GM18498 (cell line): ENCODE measurements at regions not wholly inside any gene's neighbourhood (a gene's known extent, or its start where the extent isn't known, plus 50 kb on each side); places are given as distances from the start of the nearest gene placed in this dataset.
A peak's percentile ranks its signal among the peaks of the same experiment; 100 is the strongest.

Experiments used
- ATAC-seq: cut with Tn5 transposase; IDR thresholded peaks from one replicate; pipeline ENCODE4 v1.9.1; 2021; ENCODE audit warnings: mild to moderate bottlenecking, moderate library complexity; ENCODE audit not compliant: unreplicated experiment

- ATAC-seq: no peak
Measured at GRCh38 chr2:43057742-43058725, 168.4 kb downstream of the ZFP36L2 start.

- no peak for ATAC-seq
Measured at GRCh38 chr2:43057026-43057741, 169.2 kb downstream of the ZFP36L2 start.

GRCh38 chr2:43055985-43056384 is 170.4 kb downstream of the ZFP36L2 start:
- no peak for ATAC-seq

- ATAC-seq: no peak
Measured at GRCh38 chr2:43055086-43055912, 171.1 kb downstream of the ZFP36L2 start.

GRCh38 chr2:43054367-43054766 is 172.0 kb downstream of the ZFP36L2 start:
- ATAC-seq: no peak

- ATAC-seq: no peak
Measured at GRCh38 chr2:43052944-43053306, 173.5 kb downstream of the ZFP36L2 start.

- ATAC-seq: no peak
Measured at GRCh38 chr2:43052204-43052943, 174.0 kb downstream of the ZFP36L2 start.

- ATAC-seq: no peak
Measured at GRCh38 chr2:43051338-43051737, 175.1 kb downstream of the ZFP36L2 start.

GRCh38 chr2:43050866-43051265 is 175.5 kb downstream of the ZFP36L2 start:
- no peak for ATAC-seq

GRCh38 chr2:43049836-43050801 is 176.3 kb downstream of the ZFP36L2 start:
- no peak for ATAC-seq

GRCh38 chr2:43047187-43047780 is 179.1 kb downstream of the ZFP36L2 start:
- ATAC-seq: no peak

GRCh38 chr2:43045866-43046265 is 180.5 kb downstream of the ZFP36L2 start:
- ATAC-seq: no peak

GRCh38 chr2:43044093-43044681 is 182.2 kb downstream of the ZFP36L2 start:
- ATAC-seq: no peak

- ATAC-seq: no peak
Measured at GRCh38 chr2:43043553-43043870, 182.9 kb downstream of the ZFP36L2 start.

GRCh38 chr2:43041661-43042360 is 184.6 kb downstream of the ZFP36L2 start:
- no peak for ATAC-seq

- ATAC-seq: no peak
Measured at GRCh38 chr2:43041173-43041591, 185.2 kb downstream of the ZFP36L2 start.

- ATAC-seq: peak; percentile 69
Measured at GRCh38 chr2:43040084-43040854, 186.1 kb downstream of the ZFP36L2 start.
